ENCODE measurements at regions not wholly inside any gene's neighbourhood (a gene's known extent, or its start where the extent isn't known, plus 50 kb on each side); places are given as distances from the start of the nearest gene placed in this dataset.

- Histone ChIP-seq H3K4me3 (ENCODE audit: low read depth, low read length, poor library complexity, severe bottlenecking) (no peak overlapping the region), H3K27me3 (replicated peaks; ENCODE audit: insufficient read depth, low read depth, low read length, poor library complexity) (no peaks in the 10 kb centered on the region), H3K27ac (ENCODE audit: low read depth, low read length, poor library complexity, severe bottlenecking) (no peak overlapping the region), H3K9me3 (ENCODE audit: low read depth, low read length, poor library complexity, severe bottlenecking) (no peaks in the 10 kb centered on the region), H3K4me1 (ENCODE audit: insufficient read depth, low read length, poor library complexity, severe bottlenecking) (no peaks in the 10 kb centered on the region), H3K36me3 (ENCODE audit: insufficient read depth, low read length, poor library complexity, severe bottlenecking) (no peaks in the 10 kb centered on the region)
- CTCF ChIA-PET: no interaction called here
- POLR2A ChIA-PET (ENCODE audit: low non-redundant PET): no interaction called here
- intact Hi-C loops (cut with micrococcal nuclease; ENCODE audit: unreplicated experiment): no loop called here
- no TSS peak for BruUV-seq (replicated peaks)
- no peak for TF ChIP-seq CTCF (conservative IDR thresholded peaks at IDR 0.05; ENCODE audit: low read depth, low read length)
- TF ChIP-seq EZH2 (IDR thresholded peaks at IDR 0.05; ENCODE audit: borderline replicate concordance, low read depth, low read length, poor library complexity, severe bottlenecking): no peak
- no peak for DNase-seq (ENCODE audit: low spot score)
These were observed 108.0 kb upstream of the BRINP1 start for GRCh38 chr9:119477197-119477596.

- Histone ChIP-seq H3K4me1 (ENCODE audit: insufficient read depth, low read length, poor library complexity, severe bottlenecking) (no peaks in the 10 kb centered on the region), H3K36me3 (ENCODE audit: insufficient read depth, low read length, poor library complexity, severe bottlenecking) (no peaks in the 10 kb centered on the region), H3K4me3 (ENCODE audit: low read depth, low read length, poor library complexity, severe bottlenecking) (no peak overlapping the region), H3K27ac (ENCODE audit: low read depth, low read length, poor library complexity, severe bottlenecking) (no peak overlapping the region), H3K27me3 (replicated peaks; ENCODE audit: insufficient read depth, low read depth, low read length, poor library complexity) (no peaks in the 10 kb centered on the region), H3K9me3 (ENCODE audit: low read depth, low read length, poor library complexity, severe bottlenecking) (no peaks in the 10 kb centered on the region)
- BruUV-seq (replicated peaks): no TSS peak
- ChIA-PET POLR2A (ENCODE audit: low non-redundant PET) (no interaction called here), CTCF (no interaction called here)
- DNase-seq (ENCODE audit: low spot score): no peak
- no peak for TF ChIP-seq CTCF (conservative IDR thresholded peaks at IDR 0.05; ENCODE audit: low read depth, low read length)
- TF ChIP-seq EZH2 (IDR thresholded peaks at IDR 0.05; ENCODE audit: borderline replicate concordance, low read depth, low read length, poor library complexity, severe bottlenecking): no peak
- intact Hi-C loops (cut with micrococcal nuclease; ENCODE audit: unreplicated experiment): no loop called here
These were observed 88.8 kb upstream of the BRINP1 start for GRCh38 chr9:119458068-119458467.

GRCh38 chr9:119453980-119454379 lies 84.7 kb upstream of the BRINP1 start:
- H3K4me1 ChIP-seq (ENCODE audit: insufficient read depth, low read length, poor library complexity, severe bottlenecking): no peaks in the 10 kb centered on the region
- no peak overlapping the region for H3K27ac ChIP-seq (ENCODE audit: low read depth, low read length, poor library complexity, severe bottlenecking)
- intact Hi-C loops (cut with micrococcal nuclease; ENCODE audit: unreplicated experiment): no loop called here
- no peak for TF ChIP-seq CTCF (conservative IDR thresholded peaks at IDR 0.05; ENCODE audit: low read depth, low read length)
- no peak for TF ChIP-seq EZH2 (IDR thresholded peaks at IDR 0.05; ENCODE audit: borderline replicate concordance, low read depth, low read length, poor library complexity, severe bottlenecking)
- no peak for DNase-seq (ENCODE audit: low spot score)
- no peaks in the 10 kb centered on the region for H3K27me3 ChIP-seq (replicated peaks; ENCODE audit: insufficient read depth, low read depth, low read length, poor library complexity)
- BruUV-seq (replicated peaks): no TSS peak
- no peak overlapping the region for H3K4me3 ChIP-seq (ENCODE audit: low read depth, low read length, poor library complexity, severe bottlenecking)
- CTCF ChIA-PET: no interaction called here
- POLR2A ChIA-PET (ENCODE audit: low non-redundant PET): no interaction called here
- H3K9me3 ChIP-seq (ENCODE audit: low read depth, low read length, poor library complexity, severe bottlenecking): no peaks in the 10 kb centered on the region
- H3K36me3 ChIP-seq (ENCODE audit: insufficient read depth, low read length, poor library complexity, severe bottlenecking): no peaks in the 10 kb centered on the region
